ENCODE measurements at regions not wholly inside any gene's neighbourhood (a gene's known extent, or its start where the extent isn't known, plus 50 kb on each side); places are given as distances from the start of the nearest gene placed in this dataset.
"Not testable (repeated sequence)": the region's sequence is repeated elsewhere in the genome, so short reads cannot be mapped to it uniquely, and the experiment has no call there.

DNA sequence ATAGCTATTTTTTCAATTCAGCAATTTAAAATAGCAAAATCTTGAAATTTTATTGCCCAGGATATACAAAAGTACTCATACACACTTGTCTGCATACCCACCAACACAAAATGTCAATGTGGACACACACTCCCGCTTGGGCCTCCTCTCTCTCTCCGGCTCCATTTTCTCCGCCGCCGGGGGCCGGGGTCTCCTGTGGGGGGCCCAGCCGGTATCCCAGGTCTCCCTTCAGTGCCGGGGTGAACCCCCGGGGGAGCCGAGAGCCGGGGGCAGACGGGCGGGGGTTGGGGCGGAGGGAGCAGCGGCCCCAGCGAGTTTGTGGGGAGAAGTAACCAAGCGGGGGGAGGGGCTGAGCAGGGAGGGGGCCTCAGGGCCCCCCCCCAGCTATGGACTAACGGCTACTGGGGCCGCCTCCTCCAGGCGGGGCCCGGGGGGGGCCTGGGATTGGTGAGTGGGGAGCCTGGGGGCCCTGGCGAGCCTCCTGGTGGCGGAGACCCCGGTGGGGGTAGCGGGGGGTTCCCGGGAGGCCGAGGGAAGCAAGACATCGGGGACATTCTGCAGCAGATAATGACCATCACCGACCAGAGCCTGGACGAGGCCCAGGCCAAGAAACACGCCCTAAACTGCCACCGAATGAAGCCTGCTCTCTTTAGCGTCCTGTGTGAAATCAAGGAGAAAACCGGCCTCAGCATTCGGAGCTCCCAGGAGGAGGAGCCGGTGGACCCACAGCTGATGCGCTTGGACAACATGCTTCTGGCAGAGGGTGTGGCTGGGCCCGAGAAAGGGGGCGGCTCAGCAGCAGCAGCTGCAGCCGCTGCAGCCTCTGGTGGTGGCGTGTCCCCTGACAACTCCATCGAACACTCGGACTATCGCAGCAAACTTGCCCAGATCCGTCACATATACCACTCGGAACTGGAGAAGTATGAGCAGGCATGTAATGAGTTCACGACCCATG, 56.6 kb downstream of the CHST2 start:
- not testable (repeated sequence) for TF ChIP-seq CTCF, POLR2AphosphoS5 (IDR thresholded peaks at IDR 0.05)

Measured in breast epithelium (tissue), 3 donors.